Thyroid gland (tissue), 4 donors: ENCODE measurements at regions not wholly inside any gene's neighbourhood (a gene's known extent, or its start where the extent isn't known, plus 50 kb on each side); places are given as distances from the start of the nearest gene placed in this dataset.

Experiments used
- POLR2A ChIP-seq, 2 donors: fragments of 450-650 bp; IDR thresholded peaks; one replicate each; pipeline ENCODE4 v1.6.1; 2017; ENCODE audit warnings: antibody characterized with exemption in 2 of 2, mild to moderate bottlenecking in 2 of 2, moderate library complexity in 1 of 2
- TF ChIP-seq, protein P1 (sequence below), 6 experiments: fragments of 200-600 bp in 3 of 6; fragments of 450-650 bp in 3 of 6; sonication (generic) in 3 of 6; IDR thresholded peaks; one replicate each; pipeline ENCODE4 v1.5.1; 2016 to 2019; ENCODE audit warnings: antibody characterized with exemption in 6 of 6, mild to moderate bottlenecking in 2 of 6, inconsistent platforms in 1 of 6, moderate library complexity in 1 of 6

DNA sequence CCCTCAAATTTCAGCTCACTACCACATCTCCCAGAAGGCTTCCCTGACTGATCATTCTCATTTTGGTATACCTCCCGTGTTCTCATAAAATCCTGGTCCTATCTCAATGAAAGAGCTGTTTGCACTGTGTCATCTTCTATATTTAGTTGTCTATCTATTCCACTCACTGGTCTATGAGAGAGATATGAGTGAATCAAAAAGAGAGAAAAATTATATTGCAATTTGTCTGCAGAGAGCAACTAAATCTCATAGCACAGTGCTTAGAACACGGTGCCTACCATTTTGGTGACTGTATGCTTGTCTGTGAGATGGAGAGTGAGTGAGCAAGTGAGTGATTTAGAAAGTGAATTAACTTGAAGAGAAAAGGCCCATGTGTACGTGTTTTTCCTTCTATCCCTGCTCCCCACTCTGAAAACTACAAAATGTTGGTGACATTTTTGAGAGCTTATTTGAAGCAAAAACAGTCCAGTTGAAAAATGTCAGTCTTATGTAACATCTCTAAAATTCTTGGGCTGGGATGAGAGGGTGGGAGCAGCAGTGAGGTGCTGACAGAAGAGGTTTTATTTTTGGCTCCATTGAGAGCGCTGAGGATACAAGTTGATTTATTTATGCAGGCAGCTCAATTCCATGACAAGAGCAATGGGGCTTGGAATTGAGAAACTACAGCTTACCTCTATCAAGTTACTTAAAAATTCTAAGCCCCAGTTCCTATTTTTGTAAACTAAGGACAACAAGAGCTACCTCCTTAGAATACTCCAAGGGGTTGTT, 373.5 kb upstream of the CHST9 start:
- TF ChIP-seq, protein P1, sequence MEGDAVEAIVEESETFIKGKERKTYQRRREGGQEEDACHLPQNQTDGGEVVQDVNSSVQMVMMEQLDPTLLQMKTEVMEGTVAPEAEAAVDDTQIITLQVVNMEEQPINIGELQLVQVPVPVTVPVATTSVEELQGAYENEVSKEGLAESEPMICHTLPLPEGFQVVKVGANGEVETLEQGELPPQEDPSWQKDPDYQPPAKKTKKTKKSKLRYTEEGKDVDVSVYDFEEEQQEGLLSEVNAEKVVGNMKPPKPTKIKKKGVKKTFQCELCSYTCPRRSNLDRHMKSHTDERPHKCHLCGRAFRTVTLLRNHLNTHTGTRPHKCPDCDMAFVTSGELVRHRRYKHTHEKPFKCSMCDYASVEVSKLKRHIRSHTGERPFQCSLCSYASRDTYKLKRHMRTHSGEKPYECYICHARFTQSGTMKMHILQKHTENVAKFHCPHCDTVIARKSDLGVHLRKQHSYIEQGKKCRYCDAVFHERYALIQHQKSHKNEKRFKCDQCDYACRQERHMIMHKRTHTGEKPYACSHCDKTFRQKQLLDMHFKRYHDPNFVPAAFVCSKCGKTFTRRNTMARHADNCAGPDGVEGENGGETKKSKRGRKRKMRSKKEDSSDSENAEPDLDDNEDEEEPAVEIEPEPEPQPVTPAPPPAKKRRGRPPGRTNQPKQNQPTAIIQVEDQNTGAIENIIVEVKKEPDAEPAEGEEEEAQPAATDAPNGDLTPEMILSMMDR (IDR thresholded peaks at IDR 0.05): no peak
- no peak for TF ChIP-seq POLR2A (IDR thresholded peaks at IDR 0.05)
